ENCODE measurements at regions not wholly inside any gene's neighbourhood (a gene's known extent, or its start where the extent isn't known, plus 50 kb on each side); places are given as distances from the start of the nearest gene placed in this dataset.
"Not testable (repeated sequence)": the region's sequence is repeated elsewhere in the genome, so short reads cannot be mapped to it uniquely, and the experiment has no call there.

DNA sequence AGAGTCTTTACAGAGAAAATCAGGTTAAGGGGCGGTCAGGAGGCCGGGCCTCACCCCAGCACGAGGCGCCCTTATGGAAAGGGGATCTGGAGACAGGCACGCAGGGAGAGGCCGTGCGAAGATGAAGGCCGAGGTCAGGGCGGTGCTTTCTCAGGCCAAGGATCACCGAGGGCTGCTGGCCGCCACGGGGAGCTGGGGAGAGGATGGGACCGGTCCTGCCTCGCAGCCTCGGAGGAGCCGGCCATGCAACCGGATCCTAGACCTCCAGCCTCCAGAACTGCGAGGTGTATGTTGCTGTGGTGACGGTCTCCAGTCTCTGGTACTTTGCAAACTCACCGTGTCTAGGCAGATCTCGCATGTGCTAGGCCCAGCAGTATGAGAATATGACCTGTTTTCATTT is 138.2 kb upstream of the NKX1-1 start:
- H3K4me1 ChIP-seq (ENCODE audit: insufficient read depth, low read length); H3K4me3 ChIP-seq (ENCODE audit: low read length); H3K27me3 ChIP-seq (ENCODE audit: insufficient read depth, low read length); H3K9me3 ChIP-seq (ENCODE audit: low read depth, low read length): not testable (repeated sequence)

DNA sequence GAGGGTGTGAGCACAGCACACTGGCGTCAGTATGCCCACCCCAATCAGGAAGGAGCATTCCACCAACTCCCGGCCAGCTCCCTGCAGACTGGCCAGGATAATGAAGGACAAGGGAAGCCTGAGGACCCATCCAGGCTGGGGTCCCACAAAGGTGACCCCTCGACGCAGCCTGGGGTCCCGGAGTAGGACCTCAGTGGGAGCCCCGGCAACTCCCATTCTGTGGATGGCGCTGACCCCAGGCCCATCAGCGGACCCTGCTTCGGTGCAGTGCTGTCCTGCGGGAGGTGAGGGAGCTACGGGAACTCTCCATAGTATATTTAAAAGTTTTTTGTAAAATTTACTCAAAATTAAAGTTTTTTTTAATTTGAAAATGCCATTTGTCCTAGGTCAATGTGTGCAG is 137.7 kb upstream of the NKX1-1 start:
- Histone ChIP-seq H3K4me1 (ENCODE audit: insufficient read depth, low read length) (no peaks in the 10 kb centered on the region), H3K27me3 (ENCODE audit: insufficient read depth, low read length) (no peaks in the 10 kb centered on the region), H3K4me3 (ENCODE audit: low read length) (no peak overlapping the region), H3K9me3 (ENCODE audit: low read depth, low read length) (no peaks in the 10 kb centered on the region)

- Histone ChIP-seq H3K4me1 (ENCODE audit: insufficient read depth, low read length) (no peaks in the 10 kb centered on the region), H3K9me3 (ENCODE audit: low read depth, low read length) (no peaks in the 10 kb centered on the region)
These were observed 137.3 kb upstream of the NKX1-1 start for GRCh38 chr4:1543561-1543960.

DNA sequence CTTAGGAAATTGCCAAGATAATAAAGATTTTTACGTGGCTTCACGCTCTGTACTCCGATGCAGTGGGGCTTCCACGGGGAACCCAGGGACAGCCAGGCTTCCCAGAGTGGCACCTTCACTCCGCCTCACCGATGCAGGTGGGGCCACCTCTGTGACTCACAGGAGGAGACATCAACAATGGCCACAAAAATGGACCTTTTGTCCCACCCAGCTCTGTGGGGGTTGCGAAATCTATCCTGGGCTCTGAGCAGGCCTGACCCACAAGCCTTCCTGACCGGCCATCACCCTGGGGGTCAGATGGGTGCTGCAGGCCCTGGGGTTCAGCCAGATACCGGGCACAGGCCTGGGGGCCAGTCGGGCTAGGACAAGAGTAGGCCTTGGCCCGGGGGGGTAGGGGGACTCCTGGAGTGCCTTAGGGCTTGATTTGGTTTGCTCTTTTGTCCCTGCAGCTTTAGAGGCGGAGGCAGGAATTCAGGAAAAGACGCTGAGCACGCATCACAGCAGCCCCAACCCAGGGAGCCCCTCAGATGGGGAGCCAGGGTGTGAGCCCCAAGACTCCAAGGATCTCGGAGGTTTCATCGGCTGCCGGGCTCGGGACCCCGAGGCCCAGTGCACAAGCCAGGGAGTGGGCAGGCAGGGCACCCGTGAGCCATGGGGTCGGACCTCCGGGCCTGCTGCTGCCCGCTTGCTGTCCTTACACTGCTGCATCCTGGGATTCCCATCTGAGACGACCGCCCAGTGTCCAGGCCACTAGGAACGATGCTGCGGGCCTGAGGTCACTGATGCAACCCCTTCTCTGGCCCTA is 136.5 kb upstream of the NKX1-1 start:
- Histone ChIP-seq H3K9me3 (ENCODE audit: low read depth, low read length) (no peaks in the 10 kb centered on the region), H3K4me3 (ENCODE audit: low read length) (no peak overlapping the region), H3K27me3 (ENCODE audit: insufficient read depth, low read length) (no peaks in the 10 kb centered on the region), H3K4me1 (ENCODE audit: insufficient read depth, low read length) (no peaks in the 10 kb centered on the region)

More at GRCh38 chr4:1543561-1543960, 137.3 kb upstream of the NKX1-1 start:
- Histone ChIP-seq H3K27me3 (ENCODE audit: insufficient read depth, low read length) (no peaks in the 10 kb centered on the region), H3K4me3 (ENCODE audit: low read length) (no peak overlapping the region)

DNA sequence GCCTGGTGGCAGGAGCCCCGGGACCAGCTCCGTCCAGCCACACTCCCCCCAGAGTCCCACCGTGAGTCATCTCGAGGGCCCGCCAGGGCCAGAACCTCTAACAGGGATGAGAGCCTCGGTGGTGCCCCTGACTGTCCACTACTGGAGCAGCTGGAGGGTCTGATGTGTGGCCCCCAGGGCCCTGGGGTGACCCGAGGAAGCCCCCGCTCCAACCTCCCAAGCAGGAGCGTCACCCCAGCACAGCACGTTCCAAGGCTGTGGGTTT is 135.9 kb upstream of the NKX1-1 start:
- Histone ChIP-seq H3K27me3 (ENCODE audit: insufficient read depth, low read length) (no peaks in the 10 kb centered on the region), H3K9me3 (ENCODE audit: low read depth, low read length) (no peaks in the 10 kb centered on the region), H3K4me3 (ENCODE audit: low read length) (no peak overlapping the region)

GRCh38 chr4:1541449-1542225 is 135.4 kb upstream of the NKX1-1 start:
- no peaks in the 10 kb centered on the region for H3K4me1 ChIP-seq (ENCODE audit: insufficient read depth, low read length)
- no peaks in the 10 kb centered on the region for H3K9me3 ChIP-seq (ENCODE audit: low read depth, low read length)
- no peaks in the 10 kb centered on the region for H3K27me3 ChIP-seq (ENCODE audit: insufficient read depth, low read length)
- no peak overlapping the region for H3K4me3 ChIP-seq (ENCODE audit: low read length)

More for the DNA sequence above, 135.9 kb upstream of the NKX1-1 start:
- H3K4me1 ChIP-seq (ENCODE audit: insufficient read depth, low read length), result no peaks in the 10 kb centered on the region

DNA sequence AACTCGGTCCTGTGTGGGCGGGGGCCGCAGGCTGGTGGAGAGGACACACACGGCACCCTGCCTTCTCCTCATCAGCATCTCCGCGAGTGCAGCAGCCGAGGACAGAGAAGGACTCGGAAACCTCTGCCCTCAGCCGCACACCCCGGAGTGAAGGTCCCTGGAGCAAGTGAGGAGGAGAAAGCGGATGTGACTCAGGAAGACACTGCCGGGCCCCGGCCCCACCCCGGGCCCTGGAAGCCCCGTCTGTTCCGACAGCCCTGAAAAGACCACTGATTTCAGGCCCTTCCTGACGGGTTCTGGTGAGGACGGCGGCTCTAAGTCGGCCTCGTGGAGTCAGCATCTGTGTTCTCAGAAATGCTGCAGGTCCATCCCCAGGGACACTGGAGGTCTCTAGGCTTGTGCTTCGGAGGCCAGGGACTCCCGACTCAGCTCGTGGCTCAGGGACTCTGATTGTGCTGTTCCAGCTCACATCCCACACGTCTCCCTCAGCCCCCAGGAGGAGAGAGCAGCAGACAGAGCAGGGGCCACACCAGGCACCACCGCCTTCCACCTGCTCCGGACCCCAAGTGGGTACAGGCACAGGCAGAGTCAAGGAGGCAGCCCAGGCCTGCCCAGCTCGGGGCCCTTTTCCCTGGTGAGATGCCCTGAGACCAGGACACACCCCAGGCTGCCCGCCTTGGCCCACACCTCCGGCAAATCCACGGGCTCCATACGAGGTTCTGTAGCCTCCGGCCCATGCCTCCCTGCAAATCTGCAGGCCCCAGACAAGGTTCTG is 134.5 kb upstream of the NKX1-1 start:
- H3K4me3 ChIP-seq (ENCODE audit: low read length), result no peak overlapping the region
- H3K27me3 ChIP-seq (ENCODE audit: insufficient read depth, low read length), result no peaks in the 10 kb centered on the region

DNA sequence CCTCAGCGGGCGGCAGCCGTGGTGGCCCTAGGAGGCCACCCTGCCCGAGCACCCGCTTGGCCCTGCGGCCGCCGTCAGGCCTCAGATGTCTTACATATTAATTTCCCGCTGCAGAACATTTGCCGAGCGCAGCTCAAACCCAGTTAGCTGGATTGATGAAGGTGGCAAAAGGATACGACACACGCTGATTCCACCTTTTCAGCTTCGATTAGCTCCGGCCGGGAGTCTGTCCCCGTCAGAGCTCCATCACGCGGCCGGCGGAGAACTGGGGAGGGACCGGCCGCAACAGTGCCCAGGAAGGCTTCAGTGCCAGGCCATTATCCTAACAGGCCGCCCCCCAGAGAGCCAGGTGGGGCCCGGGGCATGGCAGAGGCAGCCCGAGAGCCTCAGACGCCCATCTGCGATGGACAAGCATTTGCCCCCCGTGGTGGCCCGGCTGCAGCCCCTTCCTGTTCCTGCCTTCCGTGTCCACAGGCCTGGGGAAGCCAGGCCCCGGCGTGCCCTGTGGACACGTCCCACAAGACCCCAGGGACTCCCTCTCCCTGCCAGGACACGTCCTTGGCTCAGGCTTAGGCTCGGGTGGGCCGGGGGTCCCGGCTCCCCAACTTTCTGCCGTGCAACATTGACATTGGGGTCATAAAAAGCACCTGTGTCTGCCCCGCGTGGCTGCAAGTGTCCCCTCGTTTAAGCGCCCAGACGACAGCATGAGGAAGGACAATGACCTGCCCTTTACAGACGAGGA is 133.8 kb upstream of the NKX1-1 start:
- no peaks in the 10 kb centered on the region for H3K4me1 ChIP-seq (ENCODE audit: insufficient read depth, low read length)
- H3K4me3 ChIP-seq (ENCODE audit: low read length), result no peak overlapping the region
- no peaks in the 10 kb centered on the region for H3K27me3 ChIP-seq (ENCODE audit: insufficient read depth, low read length)
- H3K9me3 ChIP-seq (ENCODE audit: low read depth, low read length), result no peaks in the 10 kb centered on the region

More for the DNA sequence above, 134.5 kb upstream of the NKX1-1 start:
- H3K4me1 ChIP-seq (ENCODE audit: insufficient read depth, low read length), result no peaks in the 10 kb centered on the region
- no peaks in the 10 kb centered on the region for H3K9me3 ChIP-seq (ENCODE audit: low read depth, low read length)

DNA sequence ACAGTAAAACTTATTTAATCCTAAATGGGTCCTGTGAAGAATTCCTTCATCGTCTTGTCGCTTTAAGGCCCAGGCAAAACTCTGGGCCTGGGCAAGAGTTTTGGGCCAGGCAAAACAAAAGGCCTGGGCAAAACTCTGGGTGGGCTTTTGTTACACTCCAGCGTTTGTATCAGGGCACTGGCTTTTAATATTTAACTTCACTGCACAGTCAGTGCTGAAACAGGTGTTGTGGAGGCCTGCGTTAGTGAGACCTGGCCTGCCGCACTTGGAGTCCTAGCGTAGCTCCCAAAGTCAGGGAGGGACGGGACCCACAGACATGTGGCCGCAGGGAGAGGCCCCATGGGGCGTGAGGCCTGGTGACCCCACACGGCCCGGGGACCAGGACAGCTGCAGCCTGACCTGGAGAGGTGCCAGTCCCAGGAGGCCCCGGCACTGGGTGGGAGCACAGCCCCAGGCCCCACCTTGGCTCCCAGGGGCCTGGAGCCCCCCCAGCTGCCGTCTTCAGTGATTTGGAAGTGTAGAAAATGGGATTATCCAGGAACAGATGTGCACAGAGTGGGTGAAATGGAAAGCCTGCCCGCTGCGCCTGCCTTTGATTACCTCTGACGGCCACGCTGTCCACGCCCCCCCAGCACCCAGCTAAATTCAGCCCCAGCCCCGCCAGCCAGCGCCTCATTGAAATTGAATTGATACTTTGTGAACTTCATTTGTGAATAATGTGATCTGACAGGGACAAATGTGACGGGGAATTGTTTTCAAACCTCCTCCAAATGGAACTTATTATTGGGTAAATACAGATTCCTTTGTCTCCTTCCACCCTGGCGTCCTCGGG is 132.9 kb upstream of the NKX1-1 start:
- no peaks in the 10 kb centered on the region for H3K4me1 ChIP-seq (ENCODE audit: insufficient read depth, low read length)
- H3K4me3 ChIP-seq (ENCODE audit: low read length), result no peak overlapping the region
- no peaks in the 10 kb centered on the region for H3K9me3 ChIP-seq (ENCODE audit: low read depth, low read length)
- H3K27me3 ChIP-seq (ENCODE audit: insufficient read depth, low read length), result no peaks in the 10 kb centered on the region

DNA sequence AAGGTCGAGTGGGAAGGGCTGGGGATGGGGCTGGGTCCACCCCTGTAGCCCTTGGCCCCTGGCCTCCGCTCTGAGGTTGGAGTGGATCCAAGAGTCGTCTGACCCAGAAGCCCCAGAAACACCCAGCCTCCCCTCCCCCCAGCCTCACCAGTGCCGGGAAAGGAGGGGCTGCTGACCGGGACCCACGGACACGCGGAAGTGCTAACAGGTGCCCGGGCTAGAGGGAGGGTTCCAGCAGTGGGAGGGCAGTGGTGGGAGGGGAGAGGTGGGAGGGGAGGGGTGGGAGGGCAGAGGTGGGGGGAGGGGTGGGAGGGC is 131.8 kb upstream of the NKX1-1 start:
- Histone ChIP-seq H3K4me3 (ENCODE audit: low read length) (no peak overlapping the region), H3K4me1 (ENCODE audit: insufficient read depth, low read length) (no peaks in the 10 kb centered on the region), H3K9me3 (ENCODE audit: low read depth, low read length) (no peaks in the 10 kb centered on the region), H3K27me3 (ENCODE audit: insufficient read depth, low read length) (no peaks in the 10 kb centered on the region)

- H3K9me3 ChIP-seq (ENCODE audit: low read depth, low read length), result no peaks in the 10 kb centered on the region
- H3K27me3 ChIP-seq (ENCODE audit: insufficient read depth, low read length), result no peaks in the 10 kb centered on the region
- H3K4me3 ChIP-seq (ENCODE audit: low read length), result no peak overlapping the region
- H3K4me1 ChIP-seq (ENCODE audit: insufficient read depth, low read length), result no peaks in the 10 kb centered on the region
These were observed 131.3 kb upstream of the NKX1-1 start for GRCh38 chr4:1537410-1538095.

DNA sequence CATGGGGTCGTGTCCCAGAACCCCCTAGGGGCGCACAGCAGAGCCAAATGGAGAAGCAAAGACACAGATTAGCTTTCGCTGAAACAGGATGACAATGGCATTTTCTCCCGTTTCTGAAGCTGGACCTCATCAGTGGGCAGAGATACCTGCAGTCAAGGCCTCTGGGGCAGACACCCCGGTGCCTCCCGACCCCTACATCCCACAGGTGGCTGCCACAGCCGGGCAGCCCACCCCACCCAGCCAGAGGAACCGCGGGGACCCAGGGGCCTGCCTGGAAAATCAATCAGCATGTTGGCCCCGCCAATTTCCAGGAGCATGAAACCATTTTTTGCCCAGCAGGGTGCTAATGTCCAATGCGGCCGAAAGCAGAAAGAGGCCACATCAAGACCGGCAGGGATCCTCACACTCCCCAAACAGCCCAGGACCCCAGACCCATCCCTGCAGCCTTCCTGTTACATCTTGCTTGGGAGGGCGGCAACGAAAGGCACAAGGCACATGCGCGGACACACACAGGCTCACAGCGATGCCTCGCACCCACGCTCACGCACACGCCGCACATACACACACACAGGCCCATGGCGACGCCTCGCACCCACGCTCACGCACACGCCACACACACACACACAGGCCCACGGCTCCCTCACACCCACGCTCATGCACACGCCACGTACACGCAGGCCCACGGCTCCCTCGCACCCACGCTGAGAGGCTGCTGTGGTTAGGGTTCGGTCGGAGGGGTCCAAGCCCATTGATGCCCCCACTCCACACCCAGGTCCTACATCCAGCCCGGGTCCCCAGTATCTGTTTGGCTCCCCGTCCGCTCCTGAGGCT is 130.6 kb upstream of the NKX1-1 start:
- Histone ChIP-seq H3K4me3 (ENCODE audit: low read length) (no peak overlapping the region), H3K4me1 (ENCODE audit: insufficient read depth, low read length) (no peaks in the 10 kb centered on the region)

DNA sequence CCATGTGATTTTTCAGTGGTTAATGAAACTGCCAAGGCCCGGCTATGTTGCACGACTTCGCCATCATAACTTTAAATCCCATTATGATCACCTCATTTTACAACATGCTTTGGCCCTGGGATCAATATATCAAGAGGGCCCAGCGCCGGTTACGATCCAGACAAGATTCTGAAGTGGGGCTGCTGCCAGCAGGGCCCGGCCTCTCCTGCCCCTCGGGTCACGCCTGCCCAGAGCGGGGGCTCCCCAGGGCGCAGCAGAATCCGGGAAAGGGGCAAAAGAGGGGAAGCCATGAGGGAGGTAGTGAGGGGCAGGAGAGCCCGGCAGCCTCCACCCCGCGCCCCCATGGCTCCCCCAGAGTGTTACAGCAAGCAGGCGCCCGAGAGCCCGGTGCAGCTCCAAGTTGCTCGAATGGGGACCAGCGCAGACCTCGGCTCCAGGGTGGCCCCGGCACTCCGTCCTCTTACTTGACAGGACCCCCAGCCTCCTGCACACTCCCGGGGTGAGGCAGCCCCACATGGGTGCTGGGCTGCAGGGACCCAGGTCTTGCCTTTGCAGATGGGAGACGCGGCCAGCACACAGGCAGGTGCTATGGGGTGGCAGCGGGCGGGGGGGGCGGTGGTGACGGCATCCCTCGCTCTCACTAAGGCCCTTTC is 129.8 kb upstream of the NKX1-1 start:
- H3K4me1 ChIP-seq (ENCODE audit: insufficient read depth, low read length), result no peaks in the 10 kb centered on the region
- H3K9me3 ChIP-seq (ENCODE audit: low read depth, low read length), result no peaks in the 10 kb centered on the region
- H3K27me3 ChIP-seq (ENCODE audit: insufficient read depth, low read length), result no peaks in the 10 kb centered on the region

More for the DNA sequence above, 130.6 kb upstream of the NKX1-1 start:
- H3K9me3 ChIP-seq (ENCODE audit: low read depth, low read length), result no peaks in the 10 kb centered on the region
- H3K27me3 ChIP-seq (ENCODE audit: insufficient read depth, low read length), result no peaks in the 10 kb centered on the region

More for the DNA sequence above, 129.8 kb upstream of the NKX1-1 start:
- no peak overlapping the region for H3K4me3 ChIP-seq (ENCODE audit: low read length)
